ENCODE measurements at regions not wholly inside any gene's neighbourhood (a gene's known extent, or its start where the extent isn't known, plus 50 kb on each side); places are given as distances from the start of the nearest gene placed in this dataset.

DNA sequence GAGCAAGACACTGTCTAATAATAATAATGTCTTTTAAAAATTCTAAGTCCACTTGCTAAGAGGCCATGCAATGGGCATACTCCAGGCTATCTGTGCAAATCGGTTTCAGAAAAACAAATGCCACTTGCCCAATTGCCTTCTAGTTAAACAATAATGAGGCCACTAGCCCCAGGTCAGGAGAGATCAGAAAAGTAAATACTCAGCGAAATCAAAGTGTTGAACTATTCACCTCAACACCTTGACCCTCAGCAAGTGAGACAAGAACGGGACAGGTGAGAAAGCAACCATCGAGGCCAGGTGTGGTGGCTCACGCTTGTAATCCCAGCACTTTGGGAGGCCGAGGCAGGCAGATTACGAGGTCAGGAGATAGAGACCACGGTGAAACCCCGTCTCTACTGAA is 72.3 kb upstream of the SYN3 start (continued):
- TF ChIP-seq, protein P1, sequence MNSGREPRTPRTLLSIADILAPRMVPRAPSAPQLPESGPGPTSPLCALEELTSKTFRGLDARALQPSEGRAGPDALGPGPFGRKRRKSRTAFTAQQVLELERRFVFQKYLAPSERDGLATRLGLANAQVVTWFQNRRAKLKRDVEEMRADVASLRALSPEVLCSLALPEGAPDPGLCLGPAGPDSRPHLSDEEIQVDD (CRISPR knock-in tag; IDR thresholded peaks at IDR 0.05; ENCODE audit: borderline replicate concordance): no peak
- TF ChIP-seq, protein P2, sequence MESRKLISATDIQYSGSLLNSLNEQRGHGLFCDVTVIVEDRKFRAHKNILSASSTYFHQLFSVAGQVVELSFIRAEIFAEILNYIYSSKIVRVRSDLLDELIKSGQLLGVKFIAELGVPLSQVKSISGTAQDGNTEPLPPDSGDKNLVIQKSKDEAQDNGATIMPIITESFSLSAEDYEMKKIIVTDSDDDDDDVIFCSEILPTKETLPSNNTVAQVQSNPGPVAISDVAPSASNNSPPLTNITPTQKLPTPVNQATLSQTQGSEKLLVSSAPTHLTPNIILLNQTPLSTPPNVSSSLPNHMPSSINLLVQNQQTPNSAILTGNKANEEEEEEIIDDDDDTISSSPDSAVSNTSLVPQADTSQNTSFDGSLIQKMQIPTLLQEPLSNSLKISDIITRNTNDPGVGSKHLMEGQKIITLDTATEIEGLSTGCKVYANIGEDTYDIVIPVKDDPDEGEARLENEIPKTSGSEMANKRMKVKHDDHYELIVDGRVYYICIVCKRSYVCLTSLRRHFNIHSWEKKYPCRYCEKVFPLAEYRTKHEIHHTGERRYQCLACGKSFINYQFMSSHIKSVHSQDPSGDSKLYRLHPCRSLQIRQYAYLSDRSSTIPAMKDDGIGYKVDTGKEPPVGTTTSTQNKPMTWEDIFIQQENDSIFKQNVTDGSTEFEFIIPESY (CRISPR knock-in tag; IDR thresholded peaks at IDR 0.05): no peak
- TF ChIP-seq ZNF382 (CRISPR knock-in tag; IDR thresholded peaks at IDR 0.05; ENCODE audit: borderline replicate concordance): no peak
- TF ChIP-seq ZNF607 (CRISPR knock-in tag; IDR thresholded peaks at IDR 0.05; ENCODE audit: borderline replicate concordance): no peak
- TF ChIP-seq NFYB (CRISPR knock-in tag; IDR thresholded peaks at IDR 0.05): no peak
- no peak for TF ChIP-seq ZNF773 (CRISPR knock-in tag; IDR thresholded peaks at IDR 0.05; ENCODE audit: borderline replicate concordance)
- no peak for TF ChIP-seq IKZF4 (CRISPR knock-in tag; IDR thresholded peaks at IDR 0.05; ENCODE audit: borderline replicate concordance, low read depth, not compliant biosample characterization)
- TF ChIP-seq CHD2 (IDR thresholded peaks at IDR 0.05; ENCODE audit: low read depth, low read length): no peak
- TF ChIP-seq, protein P3, sequence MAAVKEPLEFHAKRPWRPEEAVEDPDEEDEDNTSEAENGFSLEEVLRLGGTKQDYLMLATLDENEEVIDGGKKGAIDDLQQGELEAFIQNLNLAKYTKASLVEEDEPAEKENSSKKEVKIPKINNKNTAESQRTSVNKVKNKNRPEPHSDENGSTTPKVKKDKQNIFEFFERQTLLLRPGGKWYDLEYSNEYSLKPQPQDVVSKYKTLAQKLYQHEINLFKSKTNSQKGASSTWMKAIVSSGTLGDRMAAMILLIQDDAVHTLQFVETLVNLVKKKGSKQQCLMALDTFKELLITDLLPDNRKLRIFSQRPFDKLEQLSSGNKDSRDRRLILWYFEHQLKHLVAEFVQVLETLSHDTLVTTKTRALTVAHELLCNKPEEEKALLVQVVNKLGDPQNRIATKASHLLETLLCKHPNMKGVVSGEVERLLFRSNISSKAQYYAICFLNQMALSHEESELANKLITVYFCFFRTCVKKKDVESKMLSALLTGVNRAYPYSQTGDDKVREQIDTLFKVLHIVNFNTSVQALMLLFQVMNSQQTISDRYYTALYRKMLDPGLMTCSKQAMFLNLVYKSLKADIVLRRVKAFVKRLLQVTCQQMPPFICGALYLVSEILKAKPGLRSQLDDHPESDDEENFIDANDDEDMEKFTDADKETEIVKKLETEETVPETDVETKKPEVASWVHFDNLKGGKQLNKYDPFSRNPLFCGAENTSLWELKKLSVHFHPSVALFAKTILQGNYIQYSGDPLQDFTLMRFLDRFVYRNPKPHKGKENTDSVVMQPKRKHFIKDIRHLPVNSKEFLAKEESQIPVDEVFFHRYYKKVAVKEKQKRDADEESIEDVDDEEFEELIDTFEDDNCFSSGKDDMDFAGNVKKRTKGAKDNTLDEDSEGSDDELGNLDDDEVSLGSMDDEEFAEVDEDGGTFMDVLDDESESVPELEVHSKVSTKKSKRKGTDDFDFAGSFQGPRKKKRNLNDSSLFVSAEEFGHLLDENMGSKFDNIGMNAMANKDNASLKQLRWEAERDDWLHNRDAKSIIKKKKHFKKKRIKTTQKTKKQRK (IDR thresholded peaks at IDR 0.05; ENCODE audit: low read length): no peak
- no peak for TF ChIP-seq CBFB (CRISPR knock-in tag; IDR thresholded peaks at IDR 0.05)
- no peak for TF ChIP-seq SIX4 (CRISPR knock-in tag; IDR thresholded peaks at IDR 0.05)
- TF ChIP-seq, protein P4, sequence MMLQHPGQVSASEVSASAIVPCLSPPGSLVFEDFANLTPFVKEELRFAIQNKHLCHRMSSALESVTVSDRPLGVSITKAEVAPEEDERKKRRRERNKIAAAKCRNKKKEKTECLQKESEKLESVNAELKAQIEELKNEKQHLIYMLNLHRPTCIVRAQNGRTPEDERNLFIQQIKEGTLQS (CRISPR knock-in tag; IDR thresholded peaks at IDR 0.05): no peak
- TF ChIP-seq, protein P5, sequence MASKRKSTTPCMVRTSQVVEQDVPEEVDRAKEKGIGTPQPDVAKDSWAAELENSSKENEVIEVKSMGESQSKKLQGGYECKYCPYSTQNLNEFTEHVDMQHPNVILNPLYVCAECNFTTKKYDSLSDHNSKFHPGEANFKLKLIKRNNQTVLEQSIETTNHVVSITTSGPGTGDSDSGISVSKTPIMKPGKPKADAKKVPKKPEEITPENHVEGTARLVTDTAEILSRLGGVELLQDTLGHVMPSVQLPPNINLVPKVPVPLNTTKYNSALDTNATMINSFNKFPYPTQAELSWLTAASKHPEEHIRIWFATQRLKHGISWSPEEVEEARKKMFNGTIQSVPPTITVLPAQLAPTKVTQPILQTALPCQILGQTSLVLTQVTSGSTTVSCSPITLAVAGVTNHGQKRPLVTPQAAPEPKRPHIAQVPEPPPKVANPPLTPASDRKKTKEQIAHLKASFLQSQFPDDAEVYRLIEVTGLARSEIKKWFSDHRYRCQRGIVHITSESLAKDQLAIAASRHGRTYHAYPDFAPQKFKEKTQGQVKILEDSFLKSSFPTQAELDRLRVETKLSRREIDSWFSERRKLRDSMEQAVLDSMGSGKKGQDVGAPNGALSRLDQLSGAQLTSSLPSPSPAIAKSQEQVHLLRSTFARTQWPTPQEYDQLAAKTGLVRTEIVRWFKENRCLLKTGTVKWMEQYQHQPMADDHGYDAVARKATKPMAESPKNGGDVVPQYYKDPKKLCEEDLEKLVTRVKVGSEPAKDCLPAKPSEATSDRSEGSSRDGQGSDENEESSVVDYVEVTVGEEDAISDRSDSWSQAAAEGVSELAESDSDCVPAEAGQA (IDR thresholded peaks at IDR 0.05; ENCODE audit: low read depth): no peak
- TF ChIP-seq, protein P5 (CRISPR knock-in tag; IDR thresholded peaks at IDR 0.05; ENCODE audit: borderline replicate concordance): no peak
- no peak for TF ChIP-seq U2AF2 (IDR thresholded peaks at IDR 0.05; ENCODE audit: low read depth, low read length)
- TF ChIP-seq, protein P6, sequence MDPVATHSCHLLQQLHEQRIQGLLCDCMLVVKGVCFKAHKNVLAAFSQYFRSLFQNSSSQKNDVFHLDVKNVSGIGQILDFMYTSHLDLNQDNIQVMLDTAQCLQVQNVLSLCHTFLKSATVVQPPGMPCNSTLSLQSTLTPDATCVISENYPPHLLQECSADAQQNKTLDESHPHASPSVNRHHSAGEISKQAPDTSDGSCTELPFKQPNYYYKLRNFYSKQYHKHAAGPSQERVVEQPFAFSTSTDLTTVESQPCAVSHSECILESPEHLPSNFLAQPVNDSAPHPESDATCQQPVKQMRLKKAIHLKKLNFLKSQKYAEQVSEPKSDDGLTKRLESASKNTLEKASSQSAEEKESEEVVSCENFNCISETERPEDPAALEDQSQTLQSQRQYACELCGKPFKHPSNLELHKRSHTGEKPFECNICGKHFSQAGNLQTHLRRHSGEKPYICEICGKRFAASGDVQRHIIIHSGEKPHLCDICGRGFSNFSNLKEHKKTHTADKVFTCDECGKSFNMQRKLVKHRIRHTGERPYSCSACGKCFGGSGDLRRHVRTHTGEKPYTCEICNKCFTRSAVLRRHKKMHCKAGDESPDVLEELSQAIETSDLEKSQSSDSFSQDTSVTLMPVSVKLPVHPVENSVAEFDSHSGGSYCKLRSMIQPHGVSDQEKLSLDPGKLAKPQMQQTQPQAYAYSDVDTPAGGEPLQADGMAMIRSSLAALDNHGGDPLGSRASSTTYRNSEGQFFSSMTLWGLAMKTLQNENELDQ (CRISPR knock-in tag; IDR thresholded peaks at IDR 0.05; ENCODE audit: borderline replicate concordance): no peak

Measured in HepG2 (cell line).